Stimulated activated effector memory CD8-positive, alpha-beta T cell treated with anti-CD3 and anti-CD28 coated beads, Interleukin-12 subunit alpha, Interleukin-12 subunit beta, amount 100 ng/mL, for 72 hours (primary cell): ENCODE measurements at regions not wholly inside any gene's neighbourhood (a gene's known extent, or its start where the extent isn't known, plus 50 kb on each side); places are given as distances from the start of the nearest gene placed in this dataset.
"Not testable (repeated sequence)": the region's sequence is repeated elsewhere in the genome, so short reads cannot be mapped to it uniquely, and the experiment has no call there.

ENCODE experiments used
- ATAC-seq: fragments of 150-1000 bp; cut with Tn5 transposase; 2 replicates; pipeline ENCODE4 v1.10.0; 2021
- DNase-seq, 2 donors: peaks; one replicate each; pipeline ENCODE4 v3.0.0; 2021 to 2022; ENCODE audit warnings: low spot score in 2 of 2
- H3K27ac Mint-ChIP-seq: one replicate; pipeline ENCODE4 v1.8.0; 2022; ENCODE audit warnings: mild to moderate bottlenecking, mixed read lengths
- H3K36me3 Mint-ChIP-seq: one replicate; pipeline ENCODE4 v1.8.0; 2022; ENCODE audit warnings: mild to moderate bottlenecking, mixed read lengths
- H3K4me1 Mint-ChIP-seq: one replicate; pipeline ENCODE4 v1.8.0; 2022; ENCODE audit warnings: mixed read lengths
- H3K4me3 Mint-ChIP-seq: one replicate; pipeline ENCODE4 v1.8.0; 2022; ENCODE audit warnings: mild to moderate bottlenecking, mixed read lengths
- H3K9me3 Mint-ChIP-seq: one replicate; pipeline ENCODE4 v1.8.0; 2022; ENCODE audit warnings: mixed read lengths

- no peak overlapping the region for H3K4me3 Mint-ChIP-seq
- ATAC-seq (no peak), DNase-seq (no peak)
- no peak overlapping the region for H3K27ac Mint-ChIP-seq
- H3K4me1 Mint-ChIP-seq: no peaks in the 10 kb centered on the region
- peaks cover 3% of the 10 kb centered on the region for H3K9me3 Mint-ChIP-seq
- H3K36me3 Mint-ChIP-seq: no peaks in the 10 kb centered on the region
Measured at GRCh38 chr4:13721894-13722293, 94.4 kb upstream of the BOD1L1 start.

GRCh38 chr4:13722649-13723048 lies 95.1 kb upstream of the BOD1L1 start:
- no peaks in the 10 kb centered on the region for H3K36me3 Mint-ChIP-seq
- ATAC-seq: no peak
- no peaks in the 10 kb centered on the region for H3K4me1 Mint-ChIP-seq
- DNase-seq: no peak
- H3K4me3 Mint-ChIP-seq: no peak overlapping the region
- no peak overlapping the region for H3K27ac Mint-ChIP-seq
- H3K9me3 Mint-ChIP-seq: no peaks in the 10 kb centered on the region

GRCh38 chr4:13728761-13729160 lies 101.2 kb upstream of the BOD1L1 start:
- no peaks in the 10 kb centered on the region for H3K36me3 Mint-ChIP-seq
- no peaks in the 10 kb centered on the region for H3K4me1 Mint-ChIP-seq
- H3K27ac Mint-ChIP-seq: no peak overlapping the region
- H3K9me3 Mint-ChIP-seq: peaks cover 4% of the 10 kb centered on the region
- no peak overlapping the region for H3K4me3 Mint-ChIP-seq
- ATAC-seq: no peak
- no peak for DNase-seq

- H3K36me3 Mint-ChIP-seq: no peaks in the 10 kb centered on the region
- H3K27ac Mint-ChIP-seq: no peak overlapping the region
- DNase-seq (no peak), ATAC-seq (no peak)
- no peaks in the 10 kb centered on the region for H3K4me1 Mint-ChIP-seq
- H3K9me3 Mint-ChIP-seq: peaks cover 4% of the 10 kb centered on the region
- H3K4me3 Mint-ChIP-seq: no peak overlapping the region
Measured at GRCh38 chr4:13731019-13731418, 103.5 kb upstream of the BOD1L1 start.

GRCh38 chr4:13733817-13734216 lies 106.3 kb upstream of the BOD1L1 start:
- ATAC-seq (no peak), DNase-seq (no peak)
- Mint-ChIP-seq H3K27ac (no peak overlapping the region), H3K9me3 (peaks cover 4% of the 10 kb centered on the region), H3K4me1 (no peaks in the 10 kb centered on the region), H3K36me3 (no peaks in the 10 kb centered on the region), H3K4me3 (no peak overlapping the region)

- Mint-ChIP-seq H3K4me3 (no peak overlapping the region), H3K27ac (no peak overlapping the region), H3K4me1 (no peaks in the 10 kb centered on the region), H3K36me3 (no peaks in the 10 kb centered on the region), H3K9me3 (peaks cover 6% of the 10 kb centered on the region)
- no peak for ATAC-seq
- no peak for DNase-seq
Measured at GRCh38 chr4:13750594-13750993, 123.1 kb upstream of the BOD1L1 start.

GRCh38 chr4:13761581-13761980 lies 134.1 kb upstream of the BOD1L1 start:
- not testable (repeated sequence) for DNase-seq, ATAC-seq, H3K27ac Mint-ChIP-seq, H3K4me1 Mint-ChIP-seq, H3K4me3 Mint-ChIP-seq, H3K36me3 Mint-ChIP-seq
- peaks cover 19% of the 10 kb centered on the region for H3K9me3 Mint-ChIP-seq

GRCh38 chr4:13762130-13762529 lies 134.6 kb upstream of the BOD1L1 start:
- DNase-seq (no peak), ATAC-seq (no peak)
- H3K36me3 Mint-ChIP-seq: no peaks in the 10 kb centered on the region

GRCh38 chr4:13763707-13764106 lies 136.2 kb upstream of the BOD1L1 start:
- Mint-ChIP-seq H3K27ac (no peak overlapping the region), H3K36me3 (no peaks in the 10 kb centered on the region), H3K4me3 (no peak overlapping the region), H3K4me1 (no peaks in the 10 kb centered on the region), H3K9me3 (peaks cover 9% of the 10 kb centered on the region)
- DNase-seq (no peak), ATAC-seq (no peak)

More at GRCh38 chr4:13762130-13762529, 134.6 kb upstream of the BOD1L1 start:
- Mint-ChIP-seq H3K4me3 (no peak overlapping the region), H3K4me1 (no peaks in the 10 kb centered on the region), H3K9me3 (peaks cover 18% of the 10 kb centered on the region), H3K27ac (no peak overlapping the region)

GRCh38 chr4:13765539-13765938 lies 138.0 kb upstream of the BOD1L1 start:
- DNase-seq (no peak), ATAC-seq (no peak)
- no peaks in the 10 kb centered on the region for H3K4me1 Mint-ChIP-seq
- no peaks in the 10 kb centered on the region for H3K36me3 Mint-ChIP-seq
- H3K4me3 Mint-ChIP-seq: no peak overlapping the region
- H3K9me3 Mint-ChIP-seq: peaks cover 7% of the 10 kb centered on the region
- H3K27ac Mint-ChIP-seq: no peak overlapping the region

GRCh38 chr4:13766761-13767540 lies 139.4 kb upstream of the BOD1L1 start:
- no peak for ATAC-seq
- no peak for DNase-seq
- peaks cover 7% of the 10 kb centered on the region for H3K9me3 Mint-ChIP-seq
- H3K36me3 Mint-ChIP-seq: no peaks in the 10 kb centered on the region
- no peaks in the 10 kb centered on the region for H3K4me1 Mint-ChIP-seq
- H3K4me3 Mint-ChIP-seq: no peak overlapping the region
- H3K27ac Mint-ChIP-seq: no peak overlapping the region

GRCh38 chr4:13777341-13777740 lies 149.8 kb upstream of the BOD1L1 start:
- Mint-ChIP-seq H3K4me1 (no peaks in the 10 kb centered on the region), H3K4me3 (no peak overlapping the region), H3K36me3 (no peaks in the 10 kb centered on the region), H3K27ac (no peak overlapping the region), H3K9me3 (no peaks in the 10 kb centered on the region)
- no peak for ATAC-seq
- DNase-seq: no peak

GRCh38 chr4:13778367-13778766 lies 150.8 kb upstream of the BOD1L1 start:
- Mint-ChIP-seq H3K4me1 (no peaks in the 10 kb centered on the region), H3K36me3 (no peaks in the 10 kb centered on the region), H3K4me3 (no peak overlapping the region), H3K27ac (no peak overlapping the region), H3K9me3 (peaks cover 4% of the 10 kb centered on the region)
- DNase-seq (no peak), ATAC-seq (no peak)

GRCh38 chr4:13782231-13782630 lies 154.7 kb upstream of the BOD1L1 start:
- Mint-ChIP-seq H3K4me1 (no peaks in the 10 kb centered on the region), H3K9me3 (peaks cover 4% of the 10 kb centered on the region), H3K36me3 (no peaks in the 10 kb centered on the region), H3K27ac (no peak overlapping the region), H3K4me3 (no peak overlapping the region)
- ATAC-seq: no peak
- DNase-seq: no peak

- Mint-ChIP-seq H3K4me1 (no peaks in the 10 kb centered on the region), H3K36me3 (no peaks in the 10 kb centered on the region), H3K27ac (no peak overlapping the region), H3K4me3 (no peak overlapping the region), H3K9me3 (peaks cover 6% of the 10 kb centered on the region)
- DNase-seq: no peak
- no peak for ATAC-seq
Measured at GRCh38 chr4:13783800-13784411, 156.4 kb upstream of the BOD1L1 start.

GRCh38 chr4:13793020-13793710 lies 165.6 kb upstream of the BOD1L1 start:
- no peak overlapping the region for H3K4me3 Mint-ChIP-seq

More at GRCh38 chr4:13793020-13793710, 165.6 kb upstream of the BOD1L1 start:
- no peaks in the 10 kb centered on the region for H3K4me1 Mint-ChIP-seq
- peaks cover 13% of the 10 kb centered on the region for H3K9me3 Mint-ChIP-seq
- no peak for ATAC-seq
- no peaks in the 10 kb centered on the region for H3K36me3 Mint-ChIP-seq
- no peak overlapping the region for H3K27ac Mint-ChIP-seq
- DNase-seq: no peak
